HG03354 (cell line): ENCODE measurements at regions not wholly inside any gene's neighbourhood (a gene's known extent, or its start where the extent isn't known, plus 50 kb on each side); places are given as distances from the start of the nearest gene placed in this dataset.
"Not testable (repeated sequence)": the region's sequence is repeated elsewhere in the genome, so short reads cannot be mapped to it uniquely, and the experiment has no call there.

Experiments used
- ATAC-seq: cut with Tn5 transposase; IDR thresholded peaks from one replicate; pipeline ENCODE4 v1.9.1; 2021; ENCODE audit warnings: mild to moderate bottlenecking; ENCODE audit not compliant: unreplicated experiment, poor library complexity, severe bottlenecking

DNA sequence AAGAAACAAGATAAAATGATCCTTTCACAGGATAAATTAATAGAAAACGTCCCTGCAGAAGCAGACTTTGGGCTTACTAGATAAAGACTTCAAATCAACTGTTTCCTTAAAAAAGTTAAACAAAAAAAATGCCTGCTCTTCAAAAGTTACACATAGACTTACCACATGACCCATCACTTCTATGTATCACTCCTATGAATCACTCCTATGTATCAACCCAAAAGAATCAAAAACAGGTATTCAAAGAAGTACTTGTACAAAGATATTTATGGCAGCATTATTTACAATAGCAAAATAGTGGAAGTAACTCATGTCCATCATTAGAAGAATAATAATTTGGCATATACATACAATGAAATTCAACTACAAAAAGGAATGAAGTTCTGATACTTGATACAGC lies 56.3 kb upstream of the PRDM9 start:
- ATAC-seq, result no peak

DNA sequence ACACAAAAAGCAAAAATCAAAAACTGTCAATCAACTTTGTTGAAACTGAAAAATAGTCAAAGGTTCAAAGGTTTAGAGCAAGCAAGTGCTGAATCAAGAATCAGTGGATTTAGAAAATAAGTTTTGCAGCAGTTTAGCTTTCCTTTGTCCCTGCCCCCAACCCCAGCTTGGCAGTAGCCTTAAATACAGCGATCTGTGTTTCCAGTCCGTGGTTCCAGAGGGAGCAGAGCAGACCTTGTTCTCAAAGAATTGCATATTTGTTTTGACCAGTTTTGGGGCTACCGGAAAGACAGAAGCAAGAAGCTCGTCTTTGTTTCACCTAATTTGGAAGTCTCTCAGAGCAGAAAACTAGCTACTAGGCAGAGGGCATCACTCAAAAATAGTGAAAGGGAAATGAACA lies 57.2 kb upstream of the PRDM9 start:
- ATAC-seq, result no peak

DNA sequence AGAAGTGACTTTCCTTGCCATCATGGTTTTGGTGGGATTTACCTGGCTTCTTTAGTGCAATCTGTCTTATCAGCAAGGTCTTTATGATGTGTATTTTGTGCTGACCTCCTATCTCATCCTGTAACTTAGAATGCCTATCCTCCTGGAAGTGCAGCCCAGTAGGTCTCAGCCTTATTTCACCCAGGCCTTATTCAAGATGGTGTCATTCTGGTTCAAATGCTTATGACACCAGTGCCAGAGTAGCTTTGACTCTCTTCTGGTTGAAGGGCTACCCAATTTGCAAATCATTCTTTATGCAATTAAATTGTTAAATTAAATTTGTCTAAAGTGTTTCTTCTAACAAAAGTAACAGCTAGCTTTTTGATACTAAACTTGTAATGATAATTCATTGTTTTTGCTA lies 58.8 kb upstream of the PRDM9 start:
- no peak for ATAC-seq

DNA sequence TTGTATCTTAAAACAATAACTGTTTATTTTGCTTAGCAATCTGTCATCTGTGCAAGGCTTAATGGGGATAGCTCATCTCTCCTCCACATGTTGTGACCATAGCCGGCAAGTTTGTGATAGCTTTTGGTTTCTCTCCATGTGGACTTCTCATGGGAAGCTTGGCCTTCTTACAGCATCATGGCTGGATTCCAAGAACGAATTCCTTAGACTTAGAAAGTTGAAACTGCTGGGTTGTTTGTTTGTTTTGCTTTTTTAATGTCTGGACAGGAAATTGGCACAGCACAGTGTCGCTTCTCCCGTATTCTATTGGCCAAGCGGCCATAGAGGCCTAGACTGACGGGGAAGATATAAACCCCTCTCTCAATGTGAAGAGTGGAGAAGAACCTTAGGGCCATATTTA lies 61.0 kb upstream of the PRDM9 start:
- ATAC-seq, result no peak

DNA sequence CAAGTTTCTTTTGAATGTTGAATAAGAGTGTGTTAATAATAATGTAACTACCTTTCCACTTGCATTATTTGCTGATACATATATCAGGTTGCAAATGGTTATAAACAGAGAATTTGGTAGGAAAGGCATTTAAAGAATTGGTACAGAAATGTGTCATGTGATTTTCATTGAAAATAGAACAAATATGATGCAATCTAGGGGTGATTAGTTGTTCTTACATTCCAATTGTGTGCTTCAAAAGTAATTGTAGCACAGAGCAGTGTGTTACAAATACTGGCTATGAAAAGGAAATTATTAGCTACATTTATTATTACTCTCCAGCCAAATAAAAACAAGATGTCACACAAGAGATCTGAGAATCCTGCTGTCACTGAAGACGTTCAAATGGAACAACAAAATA lies 61.8 kb upstream of the PRDM9 start:
- no peak for ATAC-seq

DNA sequence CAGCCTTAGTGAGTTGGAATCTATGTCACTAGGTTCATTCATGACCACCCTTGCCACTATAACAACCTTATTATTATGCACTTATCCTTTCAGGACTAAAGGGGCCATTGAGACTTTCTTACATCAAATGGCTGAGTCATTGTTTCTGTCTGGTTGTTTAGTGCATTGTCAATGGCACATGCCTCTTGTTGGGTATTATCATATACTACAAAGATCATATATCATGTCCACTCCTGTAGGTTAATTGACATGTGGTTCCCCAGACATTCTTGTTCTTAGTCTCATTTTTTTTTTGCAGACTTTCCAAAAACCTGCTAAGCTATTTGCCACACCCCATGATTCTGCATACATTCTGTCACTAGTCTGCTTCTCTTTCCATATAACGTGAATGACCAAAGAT lies 66.7 kb upstream of the PRDM9 start:
- ATAC-seq, result no peak

DNA sequence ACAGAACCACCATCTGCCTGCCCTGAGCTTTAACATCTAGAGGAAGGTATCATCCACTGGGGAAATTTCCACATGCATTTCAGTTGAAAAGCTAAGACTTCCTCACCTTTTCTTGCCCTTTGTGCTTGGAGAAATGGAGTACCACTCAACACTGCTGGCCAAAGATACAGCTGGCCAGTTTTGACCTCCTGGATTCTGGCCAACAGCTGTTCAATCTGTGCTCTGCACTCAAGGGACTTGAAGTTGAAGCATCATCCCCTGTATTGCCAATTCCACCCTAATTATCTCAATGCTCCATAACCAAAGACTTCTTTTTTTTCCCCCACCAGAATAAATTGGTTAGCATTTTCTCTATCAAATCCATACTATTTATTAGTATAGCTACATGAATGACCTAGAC lies 70.4 kb upstream of the PRDM9 start:
- ATAC-seq, result no peak

DNA sequence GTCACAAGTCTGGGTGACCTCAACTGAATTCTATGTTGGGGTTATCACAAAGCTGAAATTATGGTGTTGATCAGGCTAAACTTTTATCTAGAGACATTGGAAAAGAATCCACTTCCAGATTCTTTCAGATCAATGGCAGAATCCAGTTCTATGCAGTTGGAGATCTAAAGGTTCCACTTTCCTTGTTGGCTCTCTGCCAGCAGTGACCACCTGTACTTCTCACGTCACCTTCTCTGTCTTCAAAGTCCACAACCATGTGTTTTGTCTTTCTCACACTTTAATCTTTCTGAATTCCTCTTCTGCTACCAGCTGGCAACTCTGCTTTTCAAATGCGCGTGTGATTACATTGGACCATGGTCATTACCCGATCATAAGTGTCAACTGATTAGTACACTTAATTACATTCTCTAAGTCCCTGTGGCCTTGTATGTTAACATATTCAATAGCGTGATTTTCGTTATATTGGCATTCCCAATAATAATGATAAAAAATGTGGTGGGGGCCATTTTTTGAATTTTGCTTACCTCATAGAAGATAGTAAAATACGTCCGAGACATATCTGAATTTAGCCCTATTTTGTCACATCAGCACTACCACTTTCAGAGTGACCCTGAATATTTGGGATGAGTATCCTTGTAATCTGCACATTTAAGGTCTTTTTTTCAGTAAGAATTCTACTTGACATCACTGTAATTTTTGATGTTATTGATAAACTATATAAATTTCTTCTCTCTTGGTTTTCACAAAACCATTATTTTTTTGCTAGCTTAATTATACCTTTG lies 73.7 kb upstream of the PRDM9 start:
- ATAC-seq, result no peak

DNA sequence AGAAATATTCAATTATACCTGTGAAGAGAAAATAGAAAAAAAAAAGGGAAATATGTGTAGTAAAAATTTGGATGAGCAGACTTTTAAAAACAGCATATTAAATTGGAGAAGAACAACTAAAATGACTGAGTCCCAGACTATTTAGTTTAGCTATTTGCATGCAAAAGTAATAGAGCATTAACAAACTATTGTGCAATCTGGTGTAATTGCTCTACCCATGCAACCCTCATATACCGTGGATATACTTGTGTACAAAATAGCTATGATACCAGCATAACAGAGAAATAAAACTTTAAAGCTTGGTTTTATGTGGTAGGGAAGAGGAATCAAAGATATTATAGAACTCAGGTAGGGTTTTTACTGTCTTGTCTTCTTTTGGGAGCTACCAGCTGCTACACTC lies 78.7 kb upstream of the PRDM9 start:
- no peak for ATAC-seq

DNA sequence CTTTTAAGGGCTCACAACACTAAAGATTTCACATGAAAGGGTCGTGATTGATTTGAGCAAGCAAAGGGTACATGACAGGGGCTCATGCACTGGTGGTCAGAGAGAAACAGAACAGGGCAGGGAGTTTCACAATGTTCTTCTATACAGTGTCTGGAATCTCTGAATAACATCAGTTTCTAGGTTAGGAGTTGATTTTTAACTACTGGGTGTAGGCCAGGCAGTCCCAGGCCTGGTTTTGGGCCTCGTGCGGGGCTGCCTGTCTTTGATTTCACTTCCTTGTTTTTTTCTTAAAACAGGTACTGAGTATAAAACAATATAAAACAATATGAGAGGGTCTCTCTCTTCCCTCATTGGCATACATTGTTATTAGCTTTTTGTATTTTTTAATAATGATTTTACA lies 87.2 kb upstream of the PRDM9 start:
- ATAC-seq, result not testable (repeated sequence)

DNA sequence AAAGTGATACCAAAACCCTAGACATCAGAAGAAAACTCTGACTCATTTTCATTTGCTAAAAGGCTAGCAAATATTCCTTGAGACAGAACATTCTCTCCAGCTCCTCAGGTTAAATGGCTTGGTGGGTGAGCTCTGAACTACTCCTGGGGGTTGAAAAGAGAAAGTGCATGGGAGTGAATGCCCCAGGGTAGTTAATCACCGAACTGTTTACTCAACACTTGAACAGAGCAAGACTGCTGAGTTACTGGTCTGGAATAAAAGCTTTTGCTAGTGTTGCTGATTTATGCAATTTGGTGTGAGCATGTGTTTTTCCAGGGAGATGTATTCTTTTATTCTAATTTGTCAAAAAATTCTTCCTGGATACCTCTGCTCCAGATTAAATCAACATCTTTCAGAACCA lies 88.3 kb upstream of the PRDM9 start:
- ATAC-seq, result no peak

DNA sequence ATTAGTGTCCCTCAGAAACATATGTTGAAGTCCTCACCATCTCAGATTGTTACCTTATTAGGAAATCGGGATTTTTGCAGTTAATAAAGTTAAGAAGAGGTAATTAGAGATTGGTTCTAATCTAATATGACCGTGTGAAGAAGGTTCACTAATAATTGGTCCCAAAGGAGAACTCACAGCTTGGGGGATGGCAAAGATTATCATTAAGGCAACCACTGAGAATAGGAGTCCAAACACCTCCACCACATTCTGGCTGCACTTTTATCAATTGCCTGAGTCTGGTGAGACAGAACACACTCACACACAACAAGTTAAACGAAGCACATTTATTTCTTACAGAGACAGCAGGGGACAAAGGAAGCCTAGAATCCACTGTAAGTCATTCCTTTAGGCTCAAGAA lies 94.9 kb upstream of the PRDM9 start:
- ATAC-seq, result no peak

DNA sequence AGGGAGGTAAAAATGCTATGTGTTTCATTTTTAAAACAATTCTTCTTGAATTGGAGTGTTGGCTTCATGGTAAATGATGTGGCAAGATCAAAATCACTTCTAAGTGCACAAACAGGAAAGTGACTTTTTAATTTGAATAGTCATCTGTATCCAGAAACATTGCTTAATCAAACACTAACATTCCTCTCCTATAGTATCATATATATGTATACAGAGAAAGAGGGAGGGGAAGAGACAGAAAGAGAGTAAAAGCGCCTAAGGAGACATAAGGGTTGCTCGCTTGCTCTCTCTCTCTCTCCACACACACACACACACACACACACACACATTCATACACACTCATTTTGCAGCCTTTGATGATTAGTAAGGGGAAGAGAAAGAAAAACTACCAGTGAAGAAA lies 95.4 kb upstream of the PRDM9 start:
- ATAC-seq, result no peak

DNA sequence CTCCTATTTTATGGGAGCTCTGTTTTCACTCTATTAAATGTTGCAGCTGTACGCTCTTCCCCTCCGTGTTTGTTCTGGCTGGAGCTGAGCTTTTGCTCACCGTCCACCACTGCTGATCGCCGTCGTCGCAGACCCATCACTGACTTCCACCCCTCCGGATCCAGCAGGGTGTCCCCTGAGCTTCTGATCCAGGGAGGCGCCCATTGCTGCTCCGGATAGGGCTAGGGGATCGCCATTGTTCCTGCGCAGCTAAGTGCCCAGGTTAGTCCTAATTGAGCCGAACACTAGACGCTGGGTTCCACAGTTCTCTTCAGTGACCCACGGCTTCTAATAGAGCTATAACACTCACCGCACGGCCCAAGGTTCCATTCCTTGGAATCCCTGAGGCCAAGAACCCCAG lies 96.2 kb upstream of the PRDM9 start:
- ATAC-seq, result no peak

DNA sequence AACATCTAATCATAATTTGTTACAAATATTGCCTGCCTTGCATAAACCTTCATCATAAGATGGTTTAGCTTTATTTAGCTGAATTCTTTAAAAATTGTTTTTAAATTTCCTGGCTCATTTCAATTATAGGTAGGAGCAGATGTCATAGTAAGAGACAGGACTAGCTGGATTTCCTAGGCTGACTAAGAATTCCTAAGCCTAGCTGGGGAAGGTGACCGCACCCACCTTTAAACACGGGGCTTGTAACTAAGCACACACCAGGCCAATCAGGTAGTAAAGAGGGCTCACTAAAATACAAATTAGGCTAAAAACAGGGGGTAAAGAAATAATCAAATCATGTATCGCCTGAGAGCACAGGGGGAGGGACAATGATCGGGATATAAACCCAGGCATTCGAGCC lies 96.6 kb upstream of the PRDM9 start:
- not testable (repeated sequence) for ATAC-seq

DNA sequence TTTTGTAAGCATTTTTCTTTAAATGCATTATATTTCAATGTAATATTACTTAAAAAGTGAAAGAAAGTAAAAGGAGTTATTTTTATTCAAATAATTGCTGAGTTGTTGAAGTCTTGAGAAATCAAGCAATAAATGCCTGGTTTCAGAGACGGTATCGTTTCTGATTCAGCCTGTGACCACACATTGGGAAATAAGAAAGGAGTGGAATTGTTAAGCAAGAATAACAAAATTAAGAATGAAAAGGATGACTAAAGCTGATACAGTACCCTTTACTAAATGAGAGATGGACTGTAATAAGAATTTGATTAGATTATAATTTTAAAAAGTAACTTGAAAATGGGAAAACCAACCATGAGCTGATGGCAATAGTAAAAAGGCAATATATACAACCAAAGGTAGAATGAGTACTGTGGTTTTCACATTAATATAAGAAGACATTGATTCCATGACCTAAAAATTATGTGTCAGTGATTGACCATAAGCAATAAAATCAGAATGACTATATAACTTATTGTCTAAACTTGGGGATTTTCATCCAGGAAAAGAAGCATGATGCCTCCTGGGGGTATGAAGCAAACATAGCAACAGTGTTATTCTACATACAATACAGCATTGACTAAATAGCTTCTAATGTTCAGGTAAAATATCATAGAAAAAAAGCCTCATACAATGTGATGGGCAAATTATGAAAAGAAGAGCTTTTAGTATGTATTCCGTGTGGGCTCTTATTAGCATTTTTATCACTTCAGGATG lies 101.9 kb upstream of the PRDM9 start:
- ATAC-seq, result no peak

DNA sequence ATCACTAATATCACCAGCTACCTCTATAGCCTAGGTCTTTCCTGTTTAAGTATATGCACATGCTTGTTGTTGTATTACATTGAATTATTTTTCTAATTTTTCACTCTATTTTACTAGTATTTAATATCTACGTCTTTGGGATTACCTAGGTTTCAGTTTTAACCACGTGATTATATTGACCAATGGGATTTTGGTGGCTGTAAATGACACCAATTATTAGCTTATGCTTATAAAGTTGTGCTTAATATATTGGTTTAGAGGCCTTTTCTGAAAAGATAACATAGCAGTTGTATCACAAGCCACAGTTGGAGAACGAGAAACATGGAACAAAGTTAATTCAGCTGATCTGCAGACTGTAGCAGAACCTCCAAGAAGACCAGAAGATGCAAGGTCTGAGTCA lies 104.8 kb upstream of the PRDM9 start:
- no peak for ATAC-seq

DNA sequence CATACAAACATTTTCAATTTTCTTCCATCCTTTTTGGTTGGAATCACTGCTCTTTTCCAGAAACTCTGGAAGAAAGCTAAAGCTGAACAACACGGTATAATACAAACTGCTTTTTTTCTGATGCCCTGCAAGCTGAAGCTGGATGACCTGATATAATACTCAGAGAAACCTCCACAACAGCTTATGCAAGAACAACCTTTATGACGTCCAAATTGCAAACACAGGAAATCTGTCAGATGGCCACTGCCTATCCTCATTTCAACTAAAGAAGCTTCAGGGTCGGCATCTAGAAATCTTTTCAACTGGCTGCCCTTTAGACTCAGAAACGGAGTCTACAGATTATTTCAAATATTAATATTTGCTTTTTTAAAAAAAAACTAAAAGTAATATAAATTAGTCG lies 106.5 kb upstream of the PRDM9 start:
- no peak for ATAC-seq

DNA sequence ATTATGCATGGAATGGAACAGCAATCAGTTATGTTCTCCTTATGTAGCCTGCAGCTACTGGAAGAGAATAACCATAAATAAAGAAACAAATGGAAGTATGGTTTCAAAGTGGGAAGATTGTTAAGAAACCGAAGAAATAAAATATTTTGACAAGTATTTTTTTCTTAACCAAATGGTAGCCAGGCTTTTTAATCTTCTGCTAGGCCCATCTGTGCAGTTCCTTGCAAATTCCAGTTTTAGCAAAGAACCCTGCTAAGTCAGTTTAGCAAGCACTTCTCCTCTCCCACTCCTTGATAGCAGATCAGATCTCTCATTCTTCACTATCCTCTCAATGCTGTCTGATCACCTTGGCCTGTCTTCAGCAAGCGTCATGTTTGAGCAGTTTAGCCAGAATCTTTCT lies 111.1 kb upstream of the PRDM9 start:
- no peak for ATAC-seq

DNA sequence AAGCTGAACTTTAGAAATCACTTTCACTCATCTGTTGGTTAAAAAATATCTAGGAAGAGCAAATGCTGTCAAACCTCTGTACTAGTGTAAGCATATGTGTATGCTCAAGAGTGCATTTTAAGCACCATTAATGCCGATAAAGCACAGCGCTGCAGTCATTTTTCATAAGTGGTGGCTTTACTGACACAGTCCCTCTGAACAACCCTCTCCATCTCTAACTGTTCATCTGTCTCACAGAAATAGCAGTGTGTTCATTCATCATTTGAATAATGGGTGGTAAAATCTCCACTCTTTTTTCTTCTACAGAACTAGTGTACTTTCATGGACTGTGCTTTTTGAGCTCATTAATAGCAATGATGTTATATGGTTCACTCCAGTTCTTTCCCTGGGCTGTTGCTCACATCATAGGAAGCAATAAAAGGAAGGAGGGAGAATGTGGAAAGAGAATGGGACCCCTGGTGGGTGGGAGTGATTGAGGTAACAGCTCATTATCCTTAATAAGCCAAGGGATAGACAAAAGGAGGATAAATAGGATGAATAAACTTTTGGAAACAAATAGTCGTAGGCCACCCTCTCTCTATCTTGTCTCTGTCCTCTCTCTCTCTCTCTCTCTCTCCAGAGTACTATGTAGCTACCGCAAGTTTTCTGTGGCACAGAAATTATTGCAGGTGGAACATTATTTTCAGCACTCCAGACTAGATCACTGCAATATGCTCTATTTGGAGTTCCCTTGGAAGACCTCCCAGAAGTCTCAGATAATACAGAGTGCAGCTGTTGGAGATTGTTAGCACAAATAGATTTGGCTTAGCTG lies 117.9 kb upstream of the PRDM9 start:
- no peak for ATAC-seq

DNA sequence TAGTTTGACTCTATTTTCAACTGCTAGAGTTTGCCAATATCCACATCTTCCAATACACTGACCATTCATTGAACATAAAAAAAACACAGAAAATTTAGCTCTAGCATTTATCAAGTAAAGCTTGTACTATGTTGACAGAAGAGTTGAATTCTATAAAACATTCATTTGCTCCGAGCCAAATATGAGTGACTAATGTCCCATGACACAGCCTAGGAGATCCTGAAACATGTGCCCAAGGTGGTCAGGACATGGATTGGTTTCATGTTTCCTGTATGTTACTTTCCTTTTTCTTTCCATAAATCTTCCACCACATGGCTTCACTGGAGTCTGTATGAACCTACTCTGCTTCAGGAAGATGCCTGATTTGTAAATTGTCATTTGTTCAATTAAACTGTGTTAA lies 122.4 kb upstream of the PRDM9 start:
- ATAC-seq, result no peak
